GM19438 (cell line): ENCODE measurements at regions not wholly inside any gene's neighbourhood (a gene's known extent, or its start where the extent isn't known, plus 50 kb on each side); places are given as distances from the start of the nearest gene placed in this dataset.
"Not testable (repeated sequence)": the region's sequence is repeated elsewhere in the genome, so short reads cannot be mapped to it uniquely, and the experiment has no call there.

Experiments used
- ATAC-seq: cut with Tn5 transposase; IDR thresholded peaks from one replicate; pipeline ENCODE4 v1.9.1; 2021; ENCODE audit warnings: low read depth; ENCODE audit not compliant: unreplicated experiment

- ATAC-seq: no peak
These were observed 220.8 kb upstream of the THUMPD2 start for GRCh38 chr2:39999864-40000263.

- ATAC-seq: no peak
These were observed 219.6 kb upstream of the THUMPD2 start for GRCh38 chr2:39998617-39999016.

GRCh38 chr2:39996653-39997080 lies 217.6 kb upstream of the THUMPD2 start:
- ATAC-seq: no peak

- ATAC-seq: no peak
These were observed 216.1 kb upstream of the THUMPD2 start for GRCh38 chr2:39995005-39995737.

- no peak for ATAC-seq
These were observed 215.1 kb upstream of the THUMPD2 start for GRCh38 chr2:39994151-39994550.

GRCh38 chr2:39991298-39991697 lies 212.2 kb upstream of the THUMPD2 start:
- ATAC-seq: no peak

GRCh38 chr2:39990335-39990900 lies 211.4 kb upstream of the THUMPD2 start:
- ATAC-seq: no peak

- no peak for ATAC-seq
These were observed 210.8 kb upstream of the THUMPD2 start for GRCh38 chr2:39989888-39990287.

- ATAC-seq: no peak
These were observed 202.8 kb upstream of the THUMPD2 start for GRCh38 chr2:39981883-39982311.

- no peak for ATAC-seq
These were observed 196.5 kb upstream of the THUMPD2 start for GRCh38 chr2:39975476-39976020.

GRCh38 chr2:39968037-39968436 lies 189.0 kb upstream of the THUMPD2 start:
- no peak for ATAC-seq

GRCh38 chr2:39960681-39961080 lies 181.6 kb upstream of the THUMPD2 start:
- ATAC-seq: not testable (repeated sequence)

GRCh38 chr2:39954346-39954745 lies 175.3 kb upstream of the THUMPD2 start:
- ATAC-seq: no peak

- ATAC-seq: no peak
These were observed 170.1 kb upstream of the THUMPD2 start for GRCh38 chr2:39949131-39949530.

GRCh38 chr2:39948016-39948719 lies 169.1 kb upstream of the THUMPD2 start:
- no peak for ATAC-seq

GRCh38 chr2:39947294-39948015 lies 168.4 kb upstream of the THUMPD2 start:
- no peak for ATAC-seq

- ATAC-seq: no peak
These were observed 163.9 kb upstream of the THUMPD2 start for GRCh38 chr2:39942950-39943349.

- ATAC-seq: no peak
These were observed 159.2 kb upstream of the THUMPD2 start for GRCh38 chr2:39938035-39938835.

GRCh38 chr2:39937621-39938020 lies 158.6 kb upstream of the THUMPD2 start:
- no peak for ATAC-seq

GRCh38 chr2:39934851-39935250 lies 155.8 kb upstream of the THUMPD2 start:
- no peak for ATAC-seq
